Astrocyte (in vitro differentiated cells and primary cell): ENCODE measurements at regions not wholly inside any gene's neighbourhood (a gene's known extent, or its start where the extent isn't known, plus 50 kb on each side); places are given as distances from the start of the nearest gene placed in this dataset.

ENCODE experiments used
- DNase-seq: peaks from one replicate; pipeline ENCODE4 v3.0.0-alpha.2; 2010; ENCODE audit warnings: low read depth
- FAIRE-seq: peaks from 2 replicates; lab custom pipeline; 2011; peaks lifted over from hg19 to GRCh38; lab: Jason Lieb, UNC
- H2AFZ ChIP-seq: 2 replicates; pipeline ENCODE4 v1.6.0; 2012; ENCODE audit warnings: low read depth, low read length, inconsistent platforms
- H3K27ac ChIP-seq: 2 replicates; pipeline ENCODE4 v1.5.1; 2011; ENCODE audit warnings: low read depth, low read length, inconsistent platforms
- H3K27me3 ChIP-seq: 2 replicates; pipeline ENCODE4 v1.6.0; 2011; ENCODE audit warnings: low read length, inconsistent platforms; ENCODE audit not compliant: insufficient read depth
- H3K36me3 ChIP-seq: 2 replicates; pipeline ENCODE4 v1.5.1; 2011; ENCODE audit warnings: low read length, inconsistent platforms; ENCODE audit not compliant: insufficient read depth
- H3K4me1 ChIP-seq: 2 replicates; pipeline ENCODE4 v1.5.1; 2011; ENCODE audit warnings: low read length, inconsistent platforms; ENCODE audit not compliant: insufficient read depth
- H3K4me2 ChIP-seq: 2 replicates; pipeline ENCODE4 v1.6.0; 2012; ENCODE audit warnings: low read length, inconsistent platforms
- H3K4me3 ChIP-seq: 2 replicates; pipeline ENCODE4 v1.5.1; 2011; ENCODE audit warnings: low read depth, mild to moderate bottlenecking, low read length, inconsistent platforms; ENCODE audit not compliant: insufficient read depth
- H3K79me2 ChIP-seq: 2 replicates; pipeline ENCODE4 v1.6.0; 2012; ENCODE audit warnings: mild to moderate bottlenecking, low read length, inconsistent platforms; ENCODE audit not compliant: insufficient read depth
- H3K9ac ChIP-seq: 2 replicates; pipeline ENCODE4 v1.6.0; 2012; ENCODE audit warnings: mild to moderate bottlenecking, low read length, inconsistent platforms
- H3K9me3 ChIP-seq: 2 replicates; pipeline ENCODE4 v1.5.1; 2012; ENCODE audit warnings: low read depth, mild to moderate bottlenecking, low read length, inconsistent platforms; ENCODE audit not compliant: insufficient read depth
- H4K20me1 ChIP-seq: 2 replicates; pipeline ENCODE4 v1.6.0; 2012; ENCODE audit warnings: low read length, inconsistent platforms; ENCODE audit not compliant: insufficient read depth
- H3K27ac Mint-ChIP-seq: one replicate; pipeline ENCODE4 v1.8.0; 2021; ENCODE audit warnings: mild to moderate bottlenecking, mixed read lengths; ENCODE audit not compliant: unreplicated experiment
- H3K27me3 Mint-ChIP-seq: one replicate; pipeline ENCODE4 v1.8.0; 2021; ENCODE audit warnings: low read depth, mixed read lengths; ENCODE audit not compliant: unreplicated experiment
- H3K36me3 Mint-ChIP-seq: one replicate; pipeline ENCODE4 v1.8.0; 2021; ENCODE audit warnings: low read depth, mixed read lengths; ENCODE audit not compliant: unreplicated experiment
- H3K4me1 Mint-ChIP-seq: one replicate; pipeline ENCODE4 v1.8.0; 2021; ENCODE audit warnings: low read depth, mixed read lengths; ENCODE audit not compliant: unreplicated experiment
- H3K4me3 Mint-ChIP-seq: one replicate; pipeline ENCODE4 v1.8.0; 2021; ENCODE audit warnings: mild to moderate bottlenecking, moderate library complexity, mixed read lengths; ENCODE audit not compliant: unreplicated experiment
- H3K9me3 Mint-ChIP-seq: one replicate; pipeline ENCODE4 v1.8.0; 2021; ENCODE audit warnings: mild to moderate bottlenecking, mixed read lengths; ENCODE audit not compliant: unreplicated experiment
- EZH2 ChIP-seq: IDR thresholded peaks from 2 replicates; pipeline ENCODE4 v1.6.1; 2012; ENCODE audit warnings: mild to moderate bottlenecking, low read length, inconsistent platforms; ENCODE audit not compliant: insufficient read depth
- TF ChIP-seq, protein P1 (sequence below): IDR thresholded peaks from 2 replicates; pipeline ENCODE4 v1.5.1; 2011; ENCODE audit warnings: low read depth, mild to moderate bottlenecking, inconsistent platforms, low read length, moderate library complexity; ENCODE audit not compliant: insufficient read depth

DNA sequence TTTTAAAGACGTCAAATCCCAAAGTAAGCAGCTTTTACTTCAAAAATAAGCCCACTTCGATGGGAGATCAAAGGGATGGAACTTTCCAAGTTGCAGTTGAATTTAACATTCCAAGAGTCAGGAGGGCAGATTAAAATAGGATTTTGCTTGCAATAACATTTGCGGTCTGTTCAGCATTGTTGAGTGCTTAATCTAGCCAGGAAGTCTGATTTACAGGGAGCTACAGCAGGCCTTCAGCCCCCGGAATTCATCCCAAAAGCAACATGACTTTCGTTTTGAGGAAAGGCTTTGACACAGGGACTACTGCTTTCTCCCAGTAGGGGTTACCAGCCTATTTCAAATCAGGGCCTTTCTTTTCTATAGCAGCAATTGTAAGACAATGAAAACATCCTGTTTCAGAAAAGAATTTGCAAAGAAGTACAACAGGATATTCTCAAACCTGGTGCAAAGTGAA lies 279.6 kb upstream of the PITRM1 start:
- no peaks in the 10 kb centered on the region for H3K79me2 ChIP-seq
- H3K27me3 ChIP-seq: no peaks in the 10 kb centered on the region
- FAIRE-seq: peak; percentile 74
- H2AFZ ChIP-seq: no peak overlapping the region
- peak overlapping the region; percentile 1 for H3K4me3 ChIP-seq
- H3K9ac ChIP-seq: peak overlapping the region; percentile 75
- peak overlapping the region; percentile 93 for H3K27ac ChIP-seq
- no peaks in the 10 kb centered on the region for H3K27me3 Mint-ChIP-seq
- H3K27ac Mint-ChIP-seq: peak overlapping the region; percentile 99
- DNase-seq: peak; percentile 98
- no peak for TF ChIP-seq EZH2
- TF ChIP-seq, protein P1, sequence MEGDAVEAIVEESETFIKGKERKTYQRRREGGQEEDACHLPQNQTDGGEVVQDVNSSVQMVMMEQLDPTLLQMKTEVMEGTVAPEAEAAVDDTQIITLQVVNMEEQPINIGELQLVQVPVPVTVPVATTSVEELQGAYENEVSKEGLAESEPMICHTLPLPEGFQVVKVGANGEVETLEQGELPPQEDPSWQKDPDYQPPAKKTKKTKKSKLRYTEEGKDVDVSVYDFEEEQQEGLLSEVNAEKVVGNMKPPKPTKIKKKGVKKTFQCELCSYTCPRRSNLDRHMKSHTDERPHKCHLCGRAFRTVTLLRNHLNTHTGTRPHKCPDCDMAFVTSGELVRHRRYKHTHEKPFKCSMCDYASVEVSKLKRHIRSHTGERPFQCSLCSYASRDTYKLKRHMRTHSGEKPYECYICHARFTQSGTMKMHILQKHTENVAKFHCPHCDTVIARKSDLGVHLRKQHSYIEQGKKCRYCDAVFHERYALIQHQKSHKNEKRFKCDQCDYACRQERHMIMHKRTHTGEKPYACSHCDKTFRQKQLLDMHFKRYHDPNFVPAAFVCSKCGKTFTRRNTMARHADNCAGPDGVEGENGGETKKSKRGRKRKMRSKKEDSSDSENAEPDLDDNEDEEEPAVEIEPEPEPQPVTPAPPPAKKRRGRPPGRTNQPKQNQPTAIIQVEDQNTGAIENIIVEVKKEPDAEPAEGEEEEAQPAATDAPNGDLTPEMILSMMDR: peak; percentile 51
- no peaks in the 10 kb centered on the region for H3K9me3 ChIP-seq
- H3K36me3 Mint-ChIP-seq: no peaks in the 10 kb centered on the region
- peak overlapping the region; percentile 46 for H3K4me3 Mint-ChIP-seq
- peaks cover 39% of the 10 kb centered on the region for H3K4me1 Mint-ChIP-seq
- H3K36me3 ChIP-seq: no peaks in the 10 kb centered on the region
- H3K4me2 ChIP-seq: peak overlapping the region; percentile 75
- peaks cover 36% of the 10 kb centered on the region for H3K4me1 ChIP-seq
- no peaks in the 10 kb centered on the region for H4K20me1 ChIP-seq
- no peaks in the 10 kb centered on the region for H3K9me3 Mint-ChIP-seq

DNA sequence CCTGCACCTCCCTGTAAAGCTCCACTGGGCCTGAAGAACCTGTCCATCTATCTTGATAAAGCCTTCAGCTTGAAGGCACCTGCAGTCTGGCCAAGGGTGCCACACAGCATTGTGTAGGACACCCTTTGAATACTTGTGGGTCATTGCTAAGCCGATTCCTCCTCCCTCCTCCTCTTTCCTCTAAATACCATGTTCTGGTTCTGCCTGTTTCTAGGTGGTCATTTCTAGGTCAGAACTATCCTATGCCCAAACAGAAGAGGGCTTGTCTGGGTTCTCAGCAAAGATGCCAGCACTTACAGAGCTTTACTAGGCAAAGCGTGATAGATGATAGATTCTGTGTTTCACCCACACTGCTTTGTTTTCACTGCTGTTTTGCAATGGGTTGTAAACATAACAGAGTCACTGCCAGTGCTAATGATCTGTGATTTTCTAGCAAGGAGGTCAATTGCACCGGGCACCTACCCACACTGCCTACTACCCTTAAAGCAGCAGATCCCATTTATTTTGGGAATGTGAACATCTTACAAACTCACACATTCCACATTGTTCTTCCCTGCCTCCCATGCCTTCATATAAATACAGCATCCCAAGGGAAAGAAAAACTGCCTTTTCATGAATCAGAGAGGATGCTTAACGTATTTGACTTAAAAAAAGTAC lies 279.1 kb upstream of the PITRM1 start:
- H3K27me3 ChIP-seq: no peaks in the 10 kb centered on the region
- peaks cover 36% of the 10 kb centered on the region for H3K4me1 ChIP-seq
- H3K9me3 ChIP-seq: no peaks in the 10 kb centered on the region
- no peaks in the 10 kb centered on the region for H4K20me1 ChIP-seq
- Mint-ChIP-seq H3K27me3 (no peaks in the 10 kb centered on the region), H3K36me3 (no peaks in the 10 kb centered on the region), H3K9me3 (no peaks in the 10 kb centered on the region), H3K27ac (peak overlapping the region; percentile 99), H3K4me1 (peaks cover 39% of the 10 kb centered on the region), H3K4me3 (peak overlapping the region; percentile 46)
- H3K79me2 ChIP-seq: no peaks in the 10 kb centered on the region
- no peak overlapping the region for H2AFZ ChIP-seq
- no peak for FAIRE-seq
- peak overlapping the region; percentile 93 for H3K27ac ChIP-seq
- H3K36me3 ChIP-seq: no peaks in the 10 kb centered on the region
- H3K4me3 ChIP-seq: peak overlapping the region; percentile 1
- H3K9ac ChIP-seq: peak overlapping the region; percentile 75
- H3K4me2 ChIP-seq: peak overlapping the region; percentile 75
- no peak for TF ChIP-seq EZH2
- TF ChIP-seq, protein P1: no peak
- DNase-seq: no peak

DNA sequence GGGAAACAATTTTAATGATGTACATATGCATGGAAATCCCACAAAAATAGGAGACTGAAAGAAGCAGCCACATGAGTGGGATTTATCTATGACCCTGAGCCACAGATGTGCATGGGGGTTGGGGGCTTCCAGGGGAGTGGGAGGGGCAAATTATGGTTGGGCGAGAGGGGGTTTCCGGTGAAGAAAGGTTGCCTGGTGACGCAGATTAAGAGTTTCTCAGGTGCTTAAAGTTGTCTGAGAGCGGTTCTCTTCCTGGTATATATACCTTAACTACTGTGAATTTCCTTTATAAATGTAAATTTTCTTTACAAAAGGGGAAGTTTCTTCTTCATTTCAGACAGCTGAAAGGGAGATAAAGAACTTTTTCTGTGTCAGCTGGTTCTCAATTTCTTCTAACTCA lies 273.6 kb upstream of the PITRM1 start:
- Histone ChIP-seq H3K27me3 (no peaks in the 10 kb centered on the region), H4K20me1 (no peaks in the 10 kb centered on the region), H3K4me1 (peaks cover 2% of the 10 kb centered on the region), H3K4me2 (no peak overlapping the region), H3K9me3 (no peaks in the 10 kb centered on the region), H3K79me2 (no peaks in the 10 kb centered on the region), H3K36me3 (no peaks in the 10 kb centered on the region), H3K27ac (no peak overlapping the region), H3K4me3 (no peak overlapping the region), H2AFZ (no peak overlapping the region), H3K9ac (no peak overlapping the region)
- H3K27ac Mint-ChIP-seq: no peak overlapping the region
- H3K36me3 Mint-ChIP-seq: no peaks in the 10 kb centered on the region
- H3K9me3 Mint-ChIP-seq: peaks cover 3% of the 10 kb centered on the region
- TF ChIP-seq EZH2: no peak
- TF ChIP-seq, protein P1: no peak
- FAIRE-seq: no peak
- no peak overlapping the region for H3K4me3 Mint-ChIP-seq
- no peaks in the 10 kb centered on the region for H3K27me3 Mint-ChIP-seq
- no peak for DNase-seq
- H3K4me1 Mint-ChIP-seq: peaks cover 5% of the 10 kb centered on the region
